Endodermal cell (in vitro differentiated cells): ENCODE measurements at regions not wholly inside any gene's neighbourhood (a gene's known extent, or its start where the extent isn't known, plus 50 kb on each side); places are given as distances from the start of the nearest gene placed in this dataset.

Experiments
- DNase-seq: peaks from one replicate; pipeline ENCODE4 v3.0.0-alpha.2; 2017
- H3K27ac ChIP-seq: 2 replicates; pipeline ENCODE4 v1.5.1; 2013; ENCODE audit warnings: mild to moderate bottlenecking, low read depth, low read length, moderate library complexity
- H3K27me3 ChIP-seq: 2 replicates; pipeline ENCODE4 v1.6.1; 2013; ENCODE audit warnings: mild to moderate bottlenecking, low read length, moderate library complexity; ENCODE audit not compliant: insufficient read depth, control insufficient read depth, poor library complexity, severe bottlenecking
- H3K36me3 ChIP-seq: 2 replicates; pipeline ENCODE4 v1.7.0; 2013; ENCODE audit warnings: mild to moderate bottlenecking, low read length, moderate library complexity; ENCODE audit not compliant: control insufficient read depth, insufficient read depth
- H3K4me1 ChIP-seq: one replicate; pipeline ENCODE4 v1.7.0; 2013; ENCODE audit warnings: low read length; ENCODE audit not compliant: control insufficient read depth, insufficient read depth
- H3K4me3 ChIP-seq: 2 replicates; pipeline ENCODE4 v1.5.1; 2013; ENCODE audit warnings: mild to moderate bottlenecking, low read length, moderate library complexity
- H3K9ac ChIP-seq: 2 replicates; pipeline ENCODE4 v1.6.1; 2013; ENCODE audit warnings: mild to moderate bottlenecking, low read length, moderate library complexity; ENCODE audit not compliant: poor library complexity, severe bottlenecking; ENCODE audit errors: extremely low read depth
- H3K9me3 ChIP-seq: 2 replicates; pipeline ENCODE4 v1.6.1; 2013; ENCODE audit warnings: mild to moderate bottlenecking, low read length, moderate library complexity; ENCODE audit not compliant: control insufficient read depth
- H3K27ac Mint-ChIP-seq: 2 replicates; pipeline ENCODE4 v1.8.0; 2020; ENCODE audit warnings: mixed read lengths
- H3K27me3 Mint-ChIP-seq: 2 replicates; pipeline ENCODE4 v1.8.0; 2021; ENCODE audit warnings: mild to moderate bottlenecking, mixed read lengths; ENCODE audit not compliant: insufficient read depth
- H3K36me3 Mint-ChIP-seq: 2 replicates; pipeline ENCODE4 v1.8.0; 2020; ENCODE audit warnings: low read depth, mixed read lengths
- H3K4me1 Mint-ChIP-seq: 2 replicates; pipeline ENCODE4 v1.8.0; 2020; ENCODE audit warnings: mixed read lengths
- H3K4me3 Mint-ChIP-seq: 2 replicates; pipeline ENCODE4 v1.8.0; 2020; ENCODE audit warnings: mild to moderate bottlenecking, moderate library complexity, mixed read lengths
- H3K9me3 Mint-ChIP-seq: 2 replicates; pipeline ENCODE4 v1.8.0; 2020; ENCODE audit warnings: mild to moderate bottlenecking, mixed read lengths
- CTCF ChIP-seq: fragments of 200-600 bp; sonication (generic); conservative IDR thresholded peaks from 2 replicates; pipeline ENCODE4 v1.5.0; 2021; ENCODE audit warnings: antibody characterized with exemption, mild to moderate bottlenecking
- WGBS, 2 experiments: methylation state at CpG; one replicate each; pipeline versions ENCODE4 v1.1.5 to v1.1.7; 2013; ENCODE audit warnings: missing lambda C conversion rate in 2 of 2, mixed read lengths in 1 of 2; ENCODE audit not compliant: insufficient coverage in 1 of 2, insufficient read length in 1 of 2; 5-methylcytosine and 5-hydroxymethylcytosine counted together

- Histone ChIP-seq H3K4me3 (no peak overlapping the region), H3K27ac (no peak overlapping the region), H3K9ac (no peak overlapping the region), H3K4me1 (no peaks in the 10 kb centered on the region), H3K36me3 (no peaks in the 10 kb centered on the region), H3K9me3 (no peaks in the 10 kb centered on the region), H3K27me3 (no peaks in the 10 kb centered on the region)
- H3K27ac Mint-ChIP-seq = no peak overlapping the region
- H3K27me3 Mint-ChIP-seq = peaks cover 2% of the 10 kb centered on the region
- H3K4me3 Mint-ChIP-seq = no peak overlapping the region
- no peak for TF ChIP-seq CTCF
- H3K36me3 Mint-ChIP-seq = no peaks in the 10 kb centered on the region
- WGBS, 2 experiments = 92 to 93% methylated on average over 12 to 15 of the region's 15 CpGs
- peaks cover 33% of the 10 kb centered on the region for H3K4me1 Mint-ChIP-seq
- no peaks in the 10 kb centered on the region for H3K9me3 Mint-ChIP-seq
- DNase-seq = no peak
These were observed 165.8 kb upstream of the KLF14 start for GRCh38 chr7:130899638-130900401.

GRCh38 chr7:130900471-130901076 lies 166.6 kb upstream of the KLF14 start:
- no peaks in the 10 kb centered on the region for H3K36me3 Mint-ChIP-seq
- no peak overlapping the region for H3K4me3 Mint-ChIP-seq
- TF ChIP-seq CTCF = no peak
- peaks cover 32% of the 10 kb centered on the region for H3K4me1 Mint-ChIP-seq
- WGBS, 2 experiments = 90 to 100% methylated on average over 1 to 5 of the region's 5 CpGs
- H3K27ac Mint-ChIP-seq = no peak overlapping the region
- Histone ChIP-seq H3K9ac (no peak overlapping the region), H3K27me3 (no peaks in the 10 kb centered on the region), H3K36me3 (no peaks in the 10 kb centered on the region), H3K27ac (no peak overlapping the region), H3K4me3 (no peak overlapping the region), H3K9me3 (no peaks in the 10 kb centered on the region), H3K4me1 (no peaks in the 10 kb centered on the region)
- no peak for DNase-seq
- H3K9me3 Mint-ChIP-seq = no peaks in the 10 kb centered on the region
- H3K27me3 Mint-ChIP-seq = peaks cover 2% of the 10 kb centered on the region

- Mint-ChIP-seq H3K4me1 (peaks cover 27% of the 10 kb centered on the region), H3K36me3 (no peaks in the 10 kb centered on the region), H3K9me3 (no peaks in the 10 kb centered on the region), H3K4me3 (no peak overlapping the region), H3K27ac (no peak overlapping the region), H3K27me3 (peaks cover 2% of the 10 kb centered on the region)
- WGBS, 2 experiments = 63 to 73% methylated on average over 9 to 17 of the region's 17 CpGs
- TF ChIP-seq CTCF = no peak
- Histone ChIP-seq H3K9ac (no peak overlapping the region), H3K9me3 (no peaks in the 10 kb centered on the region), H3K4me1 (no peaks in the 10 kb centered on the region), H3K36me3 (no peaks in the 10 kb centered on the region), H3K27me3 (no peaks in the 10 kb centered on the region), H3K4me3 (no peak overlapping the region), H3K27ac (no peak overlapping the region)
- no peak for DNase-seq
These were observed 167.3 kb upstream of the KLF14 start for GRCh38 chr7:130901209-130901783.
